Sigmoid colon (tissue), 6 donors: ENCODE measurements at regions not wholly inside any gene's neighbourhood (a gene's known extent, or its start where the extent isn't known, plus 50 kb on each side); places are given as distances from the start of the nearest gene placed in this dataset.

Experiments used
- DNase-seq: peaks from one replicate; pipeline ENCODE4 v3.0.0-alpha.2; 2019
- H3K27ac ChIP-seq, 4 donors: fragments of 200-600 bp; sonication (generic); one replicate each; pipeline ENCODE4 v1.5.1; 2016 to 2019; ENCODE audit warnings: mild to moderate bottlenecking in 1 of 4
- H3K27me3 ChIP-seq, 3 donors: fragments of 200-600 bp; sonication (generic); one replicate each; pipeline ENCODE4 v1.5.1; 2019; ENCODE audit warnings: mild to moderate bottlenecking in 1 of 3
- H3K36me3 ChIP-seq, 4 donors: fragments of 200-600 bp; sonication (generic); one replicate each; pipeline ENCODE4 v1.5.1; 2016 to 2019
- H3K4me1 ChIP-seq, 4 donors: fragments of 200-600 bp; sonication (generic); one replicate each; pipeline ENCODE4 v1.5.1; 2017 to 2019
- H3K4me3 ChIP-seq, 4 donors: fragments of 200-600 bp; sonication (generic); one replicate each; pipeline ENCODE4 v1.5.1; 2017 to 2019; ENCODE audit warnings: mild to moderate bottlenecking in 2 of 4, moderate library complexity in 1 of 4
- H3K9me3 ChIP-seq, 4 donors: fragments of 200-600 bp in 3 of 4; sonication (generic) in 3 of 4; one replicate each; pipeline versions ENCODE4 v1.5.1 to v1.6.1; 2013 to 2019
- EP300 ChIP-seq, 4 donors: sonication (generic); formaldehyde crosslinking; IDR thresholded peaks; one replicate each; pipeline ENCODE4 v1.6.1; 2017; ENCODE audit warnings: antibody characterized with exemption in 4 of 4
- POLR2A ChIP-seq, 2 donors: fragments of 450-650 bp; IDR thresholded peaks; one replicate each; pipeline ENCODE4 v1.6.1; 2016; ENCODE audit warnings: antibody characterized with exemption in 2 of 2, mild to moderate bottlenecking in 2 of 2, moderate library complexity in 2 of 2
- POLR2AphosphoS5 ChIP-seq, 4 donors: sonication (generic); formaldehyde crosslinking; IDR thresholded peaks; one replicate each; pipeline ENCODE4 v1.6.1; 2017; ENCODE audit warnings: antibody characterized with exemption in 4 of 4
- WGBS, 2 donors: extraction: QIAGEN DNeasy Blood & Tissue Kit; methylation state at CpG; one replicate each; pipeline ENCODE4 v1.1.7; 2013; 5-methylcytosine and 5-hydroxymethylcytosine counted together
- intact Hi-C: fragments of 100-400 bp; cut with DNase I; formaldehyde crosslinking; loops from one replicate; pipeline ENCODE4 v1.15.1; 2023
- TF ChIP-seq, protein P1 (sequence below), 4 experiments: fragments of 450-650 bp in 3 of 4; fragments of 200-600 bp in 1 of 4; IDR thresholded peaks; one replicate each; pipeline ENCODE4 v1.5.1; 2016 to 2019; ENCODE audit warnings: antibody characterized with exemption in 4 of 4, mild to moderate bottlenecking in 3 of 4, moderate library complexity in 2 of 4
- donor health status: healthy with polysubstance abuse.
- donor health status: healthy.

DNA sequence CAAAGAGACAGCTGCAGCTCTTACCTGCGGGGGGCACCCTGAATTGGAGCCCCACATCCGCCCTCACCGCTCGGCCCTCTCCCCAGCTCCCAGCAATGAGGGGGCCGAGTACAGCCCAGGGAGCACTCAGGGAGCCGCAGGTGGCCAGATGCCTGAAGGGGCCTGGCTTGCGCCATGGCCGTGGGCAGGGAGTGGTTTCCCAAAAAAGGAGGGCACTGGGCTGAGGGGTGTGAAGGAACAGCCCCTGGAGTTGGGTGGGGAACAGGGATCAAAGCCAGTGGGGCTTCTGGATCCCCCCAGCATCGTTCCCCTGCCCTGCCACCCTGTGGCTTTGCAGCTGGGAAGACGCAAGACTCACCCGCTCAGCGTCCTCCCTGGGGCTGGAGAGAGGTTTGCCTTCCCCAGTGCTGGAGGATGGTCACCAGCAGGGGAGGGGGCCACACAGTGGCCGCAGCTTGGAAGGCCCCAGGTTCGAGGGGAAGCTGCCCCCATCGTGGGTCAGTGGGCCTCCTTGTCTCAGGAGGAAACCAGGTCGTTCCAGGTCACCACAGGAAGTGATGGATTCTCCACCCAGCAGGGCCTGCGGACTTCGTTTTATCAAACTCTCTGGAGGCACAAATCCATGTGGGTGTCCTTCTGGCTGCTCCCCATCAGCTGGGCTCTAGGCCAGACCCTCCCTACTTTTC lies 68.2 kb upstream of the HPCAL1 start:
- H3K27ac ChIP-seq: no peak overlapping the region
- DNase-seq: peak; percentile 59
- no peaks in the 10 kb centered on the region for H3K9me3 ChIP-seq
- intact Hi-C loops: no loop called here
- no peak for TF ChIP-seq POLR2AphosphoS5 (IDR thresholded peaks at IDR 0.05)
- 70 to 82% methylated on average over 18 of the region's 18 CpGs for WGBS, 2 donors
- H3K4me3 ChIP-seq: no peak overlapping the region
- H3K36me3 ChIP-seq: no peaks in the 10 kb centered on the region
- no peaks in the 10 kb centered on the region for H3K27me3 ChIP-seq
- H3K4me1 ChIP-seq: no peaks in the 10 kb centered on the region

DNA sequence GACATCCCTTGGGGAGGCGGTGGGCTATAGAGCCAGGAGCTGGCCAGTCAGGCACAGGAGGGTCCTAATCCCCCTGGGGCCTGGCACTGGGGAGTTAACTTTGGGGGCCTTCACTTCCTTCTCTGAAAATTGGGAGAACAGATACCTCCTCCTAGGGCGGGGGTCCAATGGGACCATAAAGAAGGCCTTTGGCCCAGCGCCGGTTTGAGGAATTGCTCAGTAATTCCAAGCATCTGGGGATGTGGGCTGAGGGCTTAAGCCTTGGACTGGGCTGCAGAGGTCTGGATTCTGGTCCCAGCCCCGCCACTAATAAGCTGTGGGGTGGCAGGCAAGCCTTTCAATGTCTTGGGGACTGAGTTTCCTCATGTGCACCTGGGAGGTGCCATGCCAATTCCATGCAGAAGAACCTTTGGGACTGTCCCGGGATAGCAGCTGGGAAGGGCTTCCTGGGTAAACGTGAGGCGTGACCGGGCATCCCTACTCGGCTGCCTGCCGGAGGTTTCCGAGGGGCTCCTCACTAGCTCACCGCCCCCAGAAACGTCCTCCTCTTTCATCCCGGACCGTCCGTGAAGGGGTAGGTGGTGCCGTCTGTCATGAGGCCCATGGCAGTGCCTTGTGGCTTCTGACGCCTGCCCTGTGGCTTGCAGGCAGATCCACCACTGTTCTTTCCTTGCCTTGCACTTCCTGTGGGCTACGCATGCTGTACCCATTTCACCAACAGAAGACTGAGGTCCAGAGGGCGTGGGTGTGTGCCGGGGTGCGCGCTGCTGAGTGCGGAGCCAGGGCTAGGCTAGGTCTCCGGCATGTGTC lies 67.4 kb upstream of the HPCAL1 start:
- Histone ChIP-seq H3K4me3 (no peak overlapping the region), H3K9me3 (no peaks in the 10 kb centered on the region), H3K4me1 (no peaks in the 10 kb centered on the region), H3K36me3 (no peaks in the 10 kb centered on the region), H3K27me3 (no peaks in the 10 kb centered on the region), H3K27ac (no peak overlapping the region)
- intact Hi-C loops: no loop called here
- DNase-seq: peak; percentile 50
- WGBS, 2 donors: 72 to 84% methylated on average over 26 of the region's 26 CpGs
- TF ChIP-seq EP300 (IDR thresholded peaks at IDR 0.05): no peak
- TF ChIP-seq POLR2AphosphoS5 (IDR thresholded peaks at IDR 0.05): no peak
- TF ChIP-seq, protein P1, sequence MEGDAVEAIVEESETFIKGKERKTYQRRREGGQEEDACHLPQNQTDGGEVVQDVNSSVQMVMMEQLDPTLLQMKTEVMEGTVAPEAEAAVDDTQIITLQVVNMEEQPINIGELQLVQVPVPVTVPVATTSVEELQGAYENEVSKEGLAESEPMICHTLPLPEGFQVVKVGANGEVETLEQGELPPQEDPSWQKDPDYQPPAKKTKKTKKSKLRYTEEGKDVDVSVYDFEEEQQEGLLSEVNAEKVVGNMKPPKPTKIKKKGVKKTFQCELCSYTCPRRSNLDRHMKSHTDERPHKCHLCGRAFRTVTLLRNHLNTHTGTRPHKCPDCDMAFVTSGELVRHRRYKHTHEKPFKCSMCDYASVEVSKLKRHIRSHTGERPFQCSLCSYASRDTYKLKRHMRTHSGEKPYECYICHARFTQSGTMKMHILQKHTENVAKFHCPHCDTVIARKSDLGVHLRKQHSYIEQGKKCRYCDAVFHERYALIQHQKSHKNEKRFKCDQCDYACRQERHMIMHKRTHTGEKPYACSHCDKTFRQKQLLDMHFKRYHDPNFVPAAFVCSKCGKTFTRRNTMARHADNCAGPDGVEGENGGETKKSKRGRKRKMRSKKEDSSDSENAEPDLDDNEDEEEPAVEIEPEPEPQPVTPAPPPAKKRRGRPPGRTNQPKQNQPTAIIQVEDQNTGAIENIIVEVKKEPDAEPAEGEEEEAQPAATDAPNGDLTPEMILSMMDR (IDR thresholded peaks at IDR 0.05): no peak

DNA sequence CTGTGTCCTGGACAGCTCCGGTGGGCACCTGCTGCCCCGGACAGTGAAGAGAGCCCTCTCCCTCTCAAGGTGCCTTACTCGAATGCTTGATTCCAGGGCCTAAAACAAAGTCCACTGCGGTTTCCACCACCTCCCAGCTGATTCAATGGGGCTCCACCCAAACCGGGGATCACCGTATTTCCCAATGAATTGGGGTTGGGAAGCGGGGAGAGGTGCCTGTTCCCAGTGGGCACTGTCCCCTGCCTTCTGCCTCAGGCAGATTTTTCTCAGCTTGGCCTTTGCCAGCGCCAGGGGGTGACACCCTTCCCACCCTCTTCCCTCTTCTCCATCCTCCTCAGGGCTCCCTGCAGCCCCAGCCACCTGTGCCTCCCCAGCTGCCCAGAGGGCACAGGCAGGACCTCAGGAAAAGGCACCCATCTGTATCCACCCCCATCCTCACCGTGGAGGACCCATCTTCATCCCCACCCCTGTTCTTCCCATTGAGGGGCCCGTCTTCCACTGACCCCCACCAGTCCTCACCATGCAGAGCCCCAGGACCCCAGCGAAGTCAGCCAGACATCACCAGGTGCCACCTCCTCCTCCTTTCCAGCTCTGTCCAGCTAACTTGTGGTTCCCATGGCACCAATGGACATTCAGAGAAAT lies 66.7 kb upstream of the HPCAL1 start:
- Histone ChIP-seq H3K4me3 (no peak overlapping the region), H3K27me3 (no peaks in the 10 kb centered on the region), H3K27ac (no peak overlapping the region), H3K4me1 (no peaks in the 10 kb centered on the region), H3K36me3 (no peaks in the 10 kb centered on the region), H3K9me3 (no peaks in the 10 kb centered on the region)
- TF ChIP-seq POLR2AphosphoS5 (IDR thresholded peaks at IDR 0.05) (no peak), EP300 (IDR thresholded peaks at IDR 0.05) (no peak), POLR2A (IDR thresholded peaks at IDR 0.05) (no peak)
- TF ChIP-seq, protein P1 (IDR thresholded peaks at IDR 0.05): no peak
- DNase-seq: peak; percentile 40
- WGBS, 2 donors: 67 to 82% methylated on average over 11 of the region's 11 CpGs
- intact Hi-C loops: no loop called here

DNA sequence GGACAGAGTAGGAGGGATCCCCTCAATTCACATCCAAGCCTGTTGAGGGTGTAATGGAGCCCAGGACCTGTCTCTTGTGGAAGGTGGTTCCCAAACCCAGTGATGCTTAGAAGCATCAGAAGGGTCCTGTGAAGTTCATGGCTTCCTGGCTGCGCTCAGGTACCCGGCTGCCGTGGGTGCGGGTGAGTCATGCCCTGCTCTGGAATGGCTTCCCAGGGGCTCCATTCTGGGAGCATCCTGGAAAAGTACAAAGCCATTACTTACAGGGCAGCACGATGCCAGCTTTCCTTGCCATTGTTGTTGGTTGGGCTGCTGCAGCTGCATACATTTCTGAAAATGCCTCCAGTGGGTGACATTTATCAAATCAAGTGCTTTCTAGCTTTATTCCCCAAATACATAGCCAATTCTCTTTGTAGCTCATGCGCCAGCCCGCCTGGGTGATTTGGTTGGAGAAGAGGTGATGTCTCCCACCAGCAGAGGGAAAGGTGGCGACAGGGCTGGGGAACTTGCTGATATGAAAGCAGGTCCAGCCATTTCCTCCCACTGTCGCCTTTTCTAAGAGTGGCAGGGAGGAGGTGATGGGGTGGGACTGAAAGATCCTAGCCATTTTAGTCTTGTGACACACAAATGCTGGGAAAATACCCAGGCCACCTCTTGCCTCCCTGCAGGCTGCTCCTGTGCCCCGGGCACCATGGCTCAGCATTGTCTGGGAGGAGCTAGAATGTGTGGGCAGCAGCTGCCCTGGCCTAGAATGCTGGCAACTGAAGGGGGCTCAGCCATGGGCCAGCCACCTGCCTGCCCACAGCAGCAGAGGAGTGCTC lies 65.9 kb upstream of the HPCAL1 start:
- WGBS, 2 donors: 81 to 86% methylated on average over 10 of the region's 10 CpGs
- Histone ChIP-seq H3K36me3 (no peaks in the 10 kb centered on the region), H3K27me3 (no peaks in the 10 kb centered on the region), H3K4me3 (no peak overlapping the region), H3K9me3 (no peaks in the 10 kb centered on the region), H3K4me1 (no peaks in the 10 kb centered on the region), H3K27ac (no peak overlapping the region)
- intact Hi-C loops: no loop called here
- DNase-seq: peak; percentile 49
- TF ChIP-seq POLR2AphosphoS5 (IDR thresholded peaks at IDR 0.05): no peak
- no peak for TF ChIP-seq EP300 (IDR thresholded peaks at IDR 0.05)
- TF ChIP-seq, protein P1 (IDR thresholded peaks at IDR 0.05): no peak
- TF ChIP-seq POLR2A (IDR thresholded peaks at IDR 0.05): no peak
